H1 (cell line): ENCODE measurements at regions not wholly inside any gene's neighbourhood (a gene's known extent, or its start where the extent isn't known, plus 50 kb on each side); places are given as distances from the start of the nearest gene placed in this dataset.

Experiments
- CTCF ChIA-PET: fragments of 300-600 bp; sonication (Branson Sonifier 250); formaldehyde crosslinking; loops from one replicate; lab custom pipeline; 2021; ENCODE audit not compliant: partially characterized antibody; lab: Charles Lee
- POLR2A ChIA-PET: fragments of 300-600 bp; sonication (Branson Sonifier 250); formaldehyde crosslinking; loops from one replicate; lab custom pipeline; 2021; ENCODE audit warnings: inconsistent platforms; ENCODE audit not compliant: partially characterized antibody; lab: Charles Lee
- DNase-seq, 2 experiments: peaks; one replicate each; pipeline versions ENCODE4 v3.0.0 to v3.0.0-alpha.2; 2010 to 2022; ENCODE audit warnings: low spot score in 2 of 2, low read depth in 1 of 2, mixed read lengths in 1 of 2
- FAIRE-seq: peaks from 2 replicates; lab custom pipeline; 2011; peaks lifted over from hg19 to GRCh38; lab: Jason Lieb, UNC
- H2AFZ ChIP-seq: 2 replicates; pipeline ENCODE4 v1.8.1; 2012; ENCODE audit warnings: low read length, inconsistent platforms
- H2AK5ac ChIP-seq: 2 replicates; pipeline ENCODE4 v1.6.1; 2013; ENCODE audit warnings: low read depth, low read length
- H2BK120ac ChIP-seq: replicated peaks from 2 replicates; pipeline ENCODE3; 2013; ENCODE audit warnings: low read depth, low read length, inconsistent platforms
- H2BK12ac ChIP-seq: 2 replicates; pipeline ENCODE4 v1.6.1; 2013; ENCODE audit warnings: low read depth, low read length
- H2BK15ac ChIP-seq: 2 replicates; pipeline ENCODE4 v1.6.1; 2013; ENCODE audit warnings: low read length
- H2BK20ac ChIP-seq: 2 replicates; pipeline ENCODE4 v1.6.1; 2013; ENCODE audit warnings: low read length
- H2BK5ac ChIP-seq: 2 replicates; pipeline ENCODE4 v1.6.1; 2013; ENCODE audit warnings: low read depth, low read length
- H3K14ac ChIP-seq: 2 replicates; pipeline ENCODE4 v1.6.1; 2013; ENCODE audit warnings: inconsistent platforms; ENCODE audit not compliant: insufficient read length
- H3K18ac ChIP-seq: 2 replicates; pipeline ENCODE4 v1.6.1; 2013; ENCODE audit warnings: low read length; ENCODE audit errors: extremely low read depth
- H3K23ac ChIP-seq: 2 replicates; pipeline ENCODE4 v1.6.1; 2013; ENCODE audit warnings: inconsistent platforms; ENCODE audit not compliant: insufficient read length
- H3K23me2 ChIP-seq: 2 replicates; pipeline ENCODE4 v1.6.1; 2013; ENCODE audit warnings: low read depth, low read length
- H3K27ac ChIP-seq: 2 replicates; pipeline ENCODE4 v1.6.1; 2011; ENCODE audit warnings: low read depth, low read length, inconsistent platforms
- H3K27me3 ChIP-seq, 4 experiments: replicated peaks in 1 of 4; 1 replicate in 1 of 4; 2 replicates in 3 of 4; pipeline versions ENCODE4 v1.6.1 to v1.8.1; 2011 to 2013; ENCODE audit warnings: low read length in 3 of 4, mild to moderate bottlenecking in 3 of 4, inconsistent platforms in 2 of 4, mixed read lengths in 2 of 4, moderate library complexity in 1 of 4; ENCODE audit not compliant: control insufficient read depth in 3 of 4, insufficient read depth in 3 of 4; ENCODE audit errors: extremely low read depth in 1 of 4
- H3K36me3 ChIP-seq, 4 experiments: 2 replicates each; pipeline versions ENCODE4 v1.6.1 to v1.8.1; 2011 to 2013; ENCODE audit warnings: mild to moderate bottlenecking in 4 of 4, low read length in 3 of 4, moderate library complexity in 2 of 4, control low read depth in 1 of 4, inconsistent platforms in 1 of 4; ENCODE audit not compliant: insufficient read depth in 4 of 4, control insufficient read depth in 2 of 4
- H3K4ac ChIP-seq: replicated peaks from 2 replicates; pipeline ENCODE3; 2013; ENCODE audit warnings: low read length, low read depth, mixed read lengths, inconsistent platforms; ENCODE audit not compliant: insufficient read length
- H3K4me1 ChIP-seq, 4 experiments: replicated peaks in 1 of 4; 1 replicate in 1 of 4; 2 replicates in 3 of 4; pipeline versions ENCODE4 v1.6.1 to v1.8.1; 2011 to 2013; ENCODE audit warnings: low read length in 3 of 4, inconsistent platforms in 2 of 4, mixed read lengths in 1 of 4; ENCODE audit not compliant: insufficient read depth in 4 of 4, control insufficient read depth in 3 of 4
- H3K4me2 ChIP-seq, 2 experiments: 2 replicates each; pipeline versions ENCODE4 v1.6.1 to v1.8.1; 2011 to 2013; ENCODE audit warnings: low read depth in 2 of 2, low read length in 2 of 2, control low read depth in 1 of 2, inconsistent platforms in 1 of 2, mild to moderate bottlenecking in 1 of 2; ENCODE audit not compliant: insufficient read depth in 1 of 2
- H3K4me3 ChIP-seq, 4 experiments: fragments of 200-600, 300-600 bp in 1 of 4; sonication (generic), shearing (Covaris generic), sonication (Bioruptor Twin) in 1 of 4; 2 replicates each; pipeline versions ENCODE4 v1.5.1 to v1.8.1; 2011 to 2016; ENCODE audit warnings: low read length in 4 of 4, low read depth in 3 of 4, control low read depth in 2 of 4, inconsistent platforms in 2 of 4, mild to moderate bottlenecking in 2 of 4, mixed read lengths in 1 of 4, moderate library complexity in 1 of 4; ENCODE audit not compliant: insufficient read depth in 2 of 4; ENCODE audit errors: extremely low read depth in 1 of 4
- H3K56ac ChIP-seq: replicated peaks from 2 replicates; pipeline ENCODE3; 2013; ENCODE audit warnings: low read depth, mild to moderate bottlenecking, mixed read lengths, low read length, inconsistent platforms; ENCODE audit not compliant: insufficient read length
- H3K79me1 ChIP-seq: 2 replicates; pipeline ENCODE4 v1.6.1; 2013; ENCODE audit warnings: low read depth, low read length, control low read depth
- H3K79me2 ChIP-seq, 2 experiments: 2 replicates each; pipeline versions ENCODE4 v1.6.1 to v1.8.1; 2012 to 2013; ENCODE audit warnings: low read length in 2 of 2, mild to moderate bottlenecking in 2 of 2, inconsistent platforms in 1 of 2; ENCODE audit not compliant: insufficient read depth in 2 of 2, control insufficient read depth in 1 of 2
- H3K9ac ChIP-seq, 4 experiments: replicated peaks in 1 of 4; 1 replicate in 1 of 4; 2 replicates in 3 of 4; pipeline versions ENCODE4 v1.6.1 to v1.8.1; 2011 to 2013; ENCODE audit warnings: low read depth in 3 of 4, low read length in 3 of 4, control low read depth in 2 of 4, mild to moderate bottlenecking in 2 of 4, moderate library complexity in 2 of 4, inconsistent platforms in 1 of 4; ENCODE audit errors: extremely low read depth in 1 of 4
- H3K9me3 ChIP-seq, 2 experiments: 2 replicates each; pipeline versions ENCODE4 v1.6.1 to v1.8.1; 2012 to 2013; ENCODE audit warnings: mild to moderate bottlenecking in 2 of 2, moderate library complexity in 2 of 2, control low read depth in 1 of 2, inconsistent platforms in 1 of 2, low read depth in 1 of 2, low read length in 1 of 2, mixed read lengths in 1 of 2; ENCODE audit not compliant: insufficient read depth in 2 of 2
- H4K20me1 ChIP-seq, 2 experiments: replicated peaks in 1 of 2; 2 replicates each; pipeline versions ENCODE3 to v1.8.1; 2011 to 2013; ENCODE audit warnings: inconsistent platforms in 2 of 2, low read length in 2 of 2, mild to moderate bottlenecking in 1 of 2; ENCODE audit not compliant: insufficient read depth in 2 of 2, control insufficient read depth in 1 of 2
- H4K5ac ChIP-seq: 2 replicates; pipeline ENCODE4 v1.6.1; 2013; ENCODE audit warnings: low read length, low read depth, mixed read lengths, inconsistent platforms; ENCODE audit not compliant: insufficient read length
- H4K8ac ChIP-seq: 2 replicates; pipeline ENCODE4 v1.8.0; 2013; ENCODE audit warnings: mild to moderate bottlenecking, moderate library complexity, low read length, inconsistent platforms; ENCODE audit not compliant: insufficient read depth; ENCODE audit errors: extremely low read depth
- H4K91ac ChIP-seq: replicated peaks from 2 replicates; pipeline ENCODE3; 2013; ENCODE audit warnings: low read length, mixed read lengths, inconsistent platforms; ENCODE audit not compliant: insufficient read length
- KDM1A ChIP-seq: fragments of 200-600, 300-600 bp; sonication (generic); IDR thresholded peaks from 2 replicates; pipeline ENCODE4 v1.7.1; 2016; ENCODE audit warnings: mild to moderate bottlenecking, low read length, borderline replicate concordance
- WGBS, 2 experiments: shearing (Covaris generic) in 1 of 2; methylation state at CpG; one replicate each; pipeline versions ENCODE4 v1.1.6 to v1.1.7; 2013 to 2015; ENCODE audit warnings: low lambda C conversion rate in 2 of 2, mixed read lengths in 2 of 2, inconsistent platforms in 1 of 2, low coverage in 1 of 2, missing lambda C conversion rate in 1 of 2; ENCODE audit not compliant: insufficient replicate concordance in 2 of 2, insufficient coverage in 1 of 2, insufficient read length in 1 of 2; ENCODE audit errors: extremely low coverage in 1 of 2, missing lambda C conversion rate in 1 of 2; 5-methylcytosine and 5-hydroxymethylcytosine counted together

DNA sequence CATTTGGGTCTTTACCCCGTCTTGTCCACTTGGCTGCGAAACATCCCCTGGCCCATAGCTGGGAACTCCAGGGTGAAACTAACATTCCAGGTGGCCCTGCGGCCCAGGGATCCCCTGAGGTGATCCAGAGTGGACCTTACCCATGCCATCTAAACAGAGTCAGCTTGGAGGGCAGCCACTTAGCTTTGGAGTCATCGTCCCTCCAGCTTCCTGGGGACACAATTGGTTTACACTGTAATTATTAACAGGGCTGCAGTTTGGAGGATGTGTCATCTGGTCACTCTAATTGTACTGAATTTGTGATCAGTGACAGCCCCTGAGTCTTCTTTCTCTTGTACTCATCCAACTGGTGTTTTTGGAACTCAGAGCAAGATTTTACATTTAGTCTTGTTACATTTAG lies 149.9 kb downstream of the ENGASE start:
- H3K4me1 ChIP-seq = peaks cover 0 to 21% (median 14%) of the 10 kb centered on the region in 4 experiments; a peak in 5 of 7 replicates
- H4K5ac ChIP-seq = no peak overlapping the region
- FAIRE-seq = no peak
- no peaks in the 10 kb centered on the region for H3K36me3 ChIP-seq
- WGBS, 2 experiments = 60% methylated on average over 4 of the region's 4 CpGs; no CpG with 5 or more reads in 1 of the 2 experiments
- TF ChIP-seq KDM1A = no peak
- no peak overlapping the region for H3K56ac ChIP-seq
- H3K23ac ChIP-seq = no peak overlapping the region
- CTCF ChIA-PET = interaction anchor here (0.9 to 2.2 kb wide), 5 partner anchors 8 to 32 kb away, joined by 3 to 7 read pairs (median 3); no protein-coding TSS in a partner anchor
- H3K23me2 ChIP-seq = peaks cover 7% of the 10 kb centered on the region; the same call in 1 of the 2 replicates
- H3K18ac ChIP-seq = no peak overlapping the region
- H4K91ac ChIP-seq = no peak overlapping the region
- H2AK5ac ChIP-seq = no peak overlapping the region
- H2BK5ac ChIP-seq = no peak overlapping the region
- no peak overlapping the region for H3K9ac ChIP-seq
- no peaks in the 10 kb centered on the region; a peak in 1 of 7 replicates for H3K27me3 ChIP-seq
- H3K14ac ChIP-seq = no peak overlapping the region
- POLR2A ChIA-PET = interaction anchor here (1.0 kb wide), 1 partner anchor 24 kb away, joined by 3 read pairs; no protein-coding TSS in a partner anchor
- no peaks in the 10 kb centered on the region for H3K9me3 ChIP-seq
- H3K4me2 ChIP-seq = no peak overlapping the region
- no peaks in the 10 kb centered on the region for H3K79me2 ChIP-seq
- H3K4me3 ChIP-seq = no peak overlapping the region
- no peak overlapping the region for H2BK120ac ChIP-seq
- H3K4ac ChIP-seq = no peak overlapping the region
- H4K20me1 ChIP-seq = no peaks in the 10 kb centered on the region
- H2BK12ac ChIP-seq = no peak overlapping the region
- H4K8ac ChIP-seq = no peak overlapping the region
- H3K27ac ChIP-seq = no peak overlapping the region
- no peak overlapping the region for H2BK15ac ChIP-seq
- 0 out of 2 replicates have a peak overlapping the region, but pooled peaks have one; percentile 80 for H2BK20ac ChIP-seq
- no peak overlapping the region for H2AFZ ChIP-seq
- no peaks in the 10 kb centered on the region for H3K79me1 ChIP-seq
- no peak for DNase-seq
